Natural killer cell (primary cell): ENCODE measurements at regions not wholly inside any gene's neighbourhood (a gene's known extent, or its start where the extent isn't known, plus 50 kb on each side); places are given as distances from the start of the nearest gene placed in this dataset.

ENCODE experiments used
- ATAC-seq, 3 donors: fragments of 150-1000 bp in 2 of 3; fragments of 200-7000 bp in 1 of 3; cut with Tn5 transposase; 1 replicate in 1 of 3; 2 replicates in 2 of 3; pipeline ENCODE4 v1.10.0; 2021; ENCODE audit warnings: mild to moderate bottlenecking in 2 of 3, moderate library complexity in 2 of 3
- DNase-seq, 2 donors: peaks; one replicate each; pipeline versions ENCODE4 v3.0.0 to v3.0.0-alpha.2; 2013 to 2021; ENCODE audit warnings: mixed read lengths in 1 of 2
- H3K27ac ChIP-seq: one replicate; pipeline ENCODE4 v1.5.1; 2013; ENCODE audit warnings: mild to moderate bottlenecking, low read length
- H3K27me3 ChIP-seq: one replicate; pipeline ENCODE4 v1.6.1; 2013; ENCODE audit warnings: low read length; ENCODE audit not compliant: control insufficient read depth, insufficient read depth
- H3K36me3 ChIP-seq: one replicate; pipeline ENCODE4 v1.6.1; 2013; ENCODE audit warnings: low read length; ENCODE audit not compliant: control insufficient read depth, insufficient read depth
- H3K4me1 ChIP-seq: one replicate; pipeline ENCODE4 v1.6.1; 2013; ENCODE audit warnings: low read length; ENCODE audit not compliant: control insufficient read depth, insufficient read depth
- H3K4me3 ChIP-seq: one replicate; pipeline ENCODE4 v1.5.1; 2013; ENCODE audit warnings: low read length
- H3K9me3 ChIP-seq: one replicate; pipeline ENCODE4 v1.6.1; 2013; ENCODE audit warnings: low read length; ENCODE audit not compliant: control insufficient read depth, insufficient read depth
- H3K27ac Mint-ChIP-seq, 2 donors: one replicate each; pipeline ENCODE4 v1.8.0; 2022; ENCODE audit warnings: mild to moderate bottlenecking in 2 of 2, mixed read lengths in 2 of 2, moderate library complexity in 1 of 2
- H3K27me3 Mint-ChIP-seq, 2 donors: one replicate each; pipeline ENCODE4 v1.8.0; 2022; ENCODE audit warnings: low read depth in 2 of 2, mixed read lengths in 2 of 2
- H3K36me3 Mint-ChIP-seq: one replicate; pipeline ENCODE4 v1.8.0; 2022; ENCODE audit warnings: mixed read lengths
- H3K4me1 Mint-ChIP-seq, 2 donors: one replicate each; pipeline ENCODE4 v1.8.0; 2022; ENCODE audit warnings: mixed read lengths in 2 of 2
- H3K4me3 Mint-ChIP-seq: one replicate; pipeline ENCODE4 v1.8.0; 2022; ENCODE audit warnings: mild to moderate bottlenecking, moderate library complexity, mixed read lengths
- H3K9me3 Mint-ChIP-seq, 2 donors: one replicate each; pipeline ENCODE4 v1.8.0; 2022; ENCODE audit warnings: mixed read lengths in 2 of 2
- WGBS: methylation state at CpG from one replicate; pipeline ENCODE4 v1.1.7; 2013; ENCODE audit warnings: missing lambda C conversion rate; ENCODE audit not compliant: insufficient coverage; 5-methylcytosine and 5-hydroxymethylcytosine counted together
- intact Hi-C: fragments of 100-400 bp; cut with micrococcal nuclease; formaldehyde crosslinking; loops from one replicate; pipeline ENCODE4 v1.14.2; 2022
- TF ChIP-seq, protein P1 (sequence below): fragments of 200-600 bp; IDR thresholded peaks from one replicate; pipeline ENCODE4 v1.8.0; 2022; ENCODE audit warnings: antibody characterized with exemption

DNA sequence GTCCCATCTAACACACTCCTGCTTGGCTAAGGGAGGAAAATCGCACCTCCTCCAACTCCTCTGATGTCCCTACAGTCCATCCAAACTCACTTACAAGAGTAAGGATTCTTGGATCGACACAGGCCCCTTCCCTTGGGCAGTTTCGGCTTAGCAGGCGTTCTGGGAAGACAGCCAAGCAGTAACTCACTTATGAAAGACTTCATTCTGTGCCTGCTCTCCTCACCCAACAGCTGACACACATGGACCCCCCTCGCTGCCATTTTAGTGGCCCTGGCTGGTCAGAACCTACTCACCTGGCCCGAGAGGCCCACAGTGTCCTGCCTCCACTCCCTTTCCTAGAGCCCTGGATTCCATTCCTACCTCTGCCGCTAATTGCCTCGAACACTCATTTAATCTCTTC, 52.3 kb upstream of the BCL2L14 start:
- no peak overlapping the region for H3K4me3 ChIP-seq
- Mint-ChIP-seq H3K27ac (no peak overlapping the region), H3K27me3 (peaks cover 52 to 94% of the 10 kb centered on the region in 2 donors), H3K4me3 (no peak overlapping the region), H3K4me1 (peaks cover 0 to 6% of the 10 kb centered on the region in 2 donors), H3K9me3 (no peaks in the 10 kb centered on the region), H3K36me3 (no peaks in the 10 kb centered on the region)
- intact Hi-C loops, result no loop called here
- H3K27me3 ChIP-seq, result no peaks in the 10 kb centered on the region
- no peak overlapping the region for H3K27ac ChIP-seq
- peaks cover 11% of the 10 kb centered on the region for H3K4me1 ChIP-seq
- WGBS, result 97% methylated on average over 8 of the region's 8 CpGs
- no peaks in the 10 kb centered on the region for H3K9me3 ChIP-seq
- H3K36me3 ChIP-seq, result no peaks in the 10 kb centered on the region
- ATAC-seq (no peak), DNase-seq (no peak)
- TF ChIP-seq, protein P1, sequence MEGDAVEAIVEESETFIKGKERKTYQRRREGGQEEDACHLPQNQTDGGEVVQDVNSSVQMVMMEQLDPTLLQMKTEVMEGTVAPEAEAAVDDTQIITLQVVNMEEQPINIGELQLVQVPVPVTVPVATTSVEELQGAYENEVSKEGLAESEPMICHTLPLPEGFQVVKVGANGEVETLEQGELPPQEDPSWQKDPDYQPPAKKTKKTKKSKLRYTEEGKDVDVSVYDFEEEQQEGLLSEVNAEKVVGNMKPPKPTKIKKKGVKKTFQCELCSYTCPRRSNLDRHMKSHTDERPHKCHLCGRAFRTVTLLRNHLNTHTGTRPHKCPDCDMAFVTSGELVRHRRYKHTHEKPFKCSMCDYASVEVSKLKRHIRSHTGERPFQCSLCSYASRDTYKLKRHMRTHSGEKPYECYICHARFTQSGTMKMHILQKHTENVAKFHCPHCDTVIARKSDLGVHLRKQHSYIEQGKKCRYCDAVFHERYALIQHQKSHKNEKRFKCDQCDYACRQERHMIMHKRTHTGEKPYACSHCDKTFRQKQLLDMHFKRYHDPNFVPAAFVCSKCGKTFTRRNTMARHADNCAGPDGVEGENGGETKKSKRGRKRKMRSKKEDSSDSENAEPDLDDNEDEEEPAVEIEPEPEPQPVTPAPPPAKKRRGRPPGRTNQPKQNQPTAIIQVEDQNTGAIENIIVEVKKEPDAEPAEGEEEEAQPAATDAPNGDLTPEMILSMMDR, result no peak

DNA sequence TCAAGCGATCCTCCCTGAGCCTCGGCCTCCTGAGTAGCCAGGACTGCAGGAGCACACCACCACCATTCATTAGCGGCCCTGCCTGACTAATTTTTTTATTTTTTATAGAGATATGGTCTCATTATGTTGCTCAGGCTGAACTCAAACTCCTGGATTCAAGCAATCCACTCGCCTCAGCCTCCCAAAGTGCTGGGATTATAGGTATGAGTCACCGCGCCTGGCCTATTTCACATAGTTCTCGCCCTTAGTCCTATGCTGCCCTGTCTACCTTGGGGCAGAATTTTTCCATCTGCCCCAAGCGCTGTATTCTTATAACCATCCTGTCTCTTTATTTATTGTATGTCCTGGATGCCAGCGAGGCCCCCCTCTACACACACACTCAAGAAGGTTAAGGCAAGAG, 50.9 kb upstream of the BCL2L14 start:
- no peak for DNase-seq
- peaks cover 46 to 94% of the 10 kb centered on the region in 2 donors for H3K27me3 Mint-ChIP-seq
- intact Hi-C loops, result no loop called here
- 96% methylated on average over 9 of the region's 9 CpGs for WGBS
- no peaks in the 10 kb centered on the region for H3K27me3 ChIP-seq
- H3K4me3 Mint-ChIP-seq, result no peak overlapping the region
- peaks cover 13% of the 10 kb centered on the region for H3K4me1 ChIP-seq
- no peaks in the 10 kb centered on the region for H3K9me3 ChIP-seq
- H3K4me3 ChIP-seq, result no peak overlapping the region
- TF ChIP-seq, protein P1, result no peak
- no peak overlapping the region for H3K27ac Mint-ChIP-seq
- no peaks in the 10 kb centered on the region for H3K9me3 Mint-ChIP-seq
- ATAC-seq, result no peak
- no peak overlapping the region for H3K27ac ChIP-seq
- H3K36me3 Mint-ChIP-seq, result no peaks in the 10 kb centered on the region
- peaks cover 6% of the 10 kb centered on the region in 2 donors for H3K4me1 Mint-ChIP-seq
- no peaks in the 10 kb centered on the region for H3K36me3 ChIP-seq

DNA sequence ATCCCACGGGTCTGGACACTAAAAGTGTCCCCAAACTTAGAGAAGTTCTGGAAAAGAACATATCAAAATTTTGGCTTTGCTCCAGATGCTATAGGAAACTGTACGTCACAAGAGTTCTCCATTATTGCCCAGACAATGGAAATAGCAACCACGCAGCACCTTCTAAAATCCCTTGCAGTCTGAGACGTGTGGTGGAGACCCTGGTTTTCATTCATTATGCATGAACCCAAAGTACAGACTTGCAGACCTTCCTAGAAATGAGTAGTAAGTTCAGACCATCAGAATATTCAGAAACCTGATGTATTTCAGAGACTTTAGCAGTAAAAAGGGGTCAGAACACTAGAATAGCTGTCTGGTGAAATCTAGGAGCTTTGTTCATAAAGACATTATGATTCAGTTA, 50.0 kb upstream of the BCL2L14 start:
- H3K36me3 ChIP-seq, result no peaks in the 10 kb centered on the region
- WGBS, result 85% methylated on average over 4 of the region's 4 CpGs
- H3K9me3 ChIP-seq, result no peaks in the 10 kb centered on the region
- TF ChIP-seq, protein P1, result no peak
- H3K27me3 ChIP-seq, result no peaks in the 10 kb centered on the region
- ATAC-seq, result no peak
- H3K4me3 ChIP-seq, result no peak overlapping the region
- Mint-ChIP-seq H3K27me3 (peaks cover 45 to 94% of the 10 kb centered on the region in 2 donors), H3K4me1 (peaks cover 6 to 11% of the 10 kb centered on the region in 2 donors), H3K4me3 (no peak overlapping the region), H3K9me3 (no peaks in the 10 kb centered on the region), H3K27ac (no peak overlapping the region), H3K36me3 (no peaks in the 10 kb centered on the region)
- intact Hi-C loops, result no loop called here
- H3K27ac ChIP-seq, result no peak overlapping the region
- no peak for DNase-seq
- peaks cover 20% of the 10 kb centered on the region for H3K4me1 ChIP-seq
